GM12878 (cell line): ENCODE measurements at regions not wholly inside any gene's neighbourhood (a gene's known extent, or its start where the extent isn't known, plus 50 kb on each side); places are given as distances from the start of the nearest gene placed in this dataset.

ENCODE experiments used
- ATAC-seq: fragments of 200-7000 bp; cut with Tn5 transposase; 3 replicates; pipeline ENCODE4 v1.9.1; 2020; ENCODE audit warnings: mild to moderate bottlenecking, moderate library complexity
- BruUV-seq: library from RNA; stranded (reverse); fragments of 400-500 nt; replicated peaks from 2 replicates; lab custom pipeline; 2021; lab: Mats Ljungman, UMichigan
- CTCF ChIA-PET: fragments of 300-600 bp; sonication (Branson Sonifier 250); formaldehyde crosslinking; extraction: SDS; loops from one replicate; lab custom pipeline; 2021; ENCODE audit warnings: inconsistent platforms; lab: Yijun Ruan, JAX
- POLR2A ChIA-PET: fragments of 350-600 bp; formaldehyde crosslinking; extraction: SDS; loops from one replicate; lab custom pipeline; 2021; ENCODE audit warnings: inconsistent platforms; lab: Charles Lee
- RAD21 ChIA-PET: fragments of 300-600 bp; sonication (Branson Sonifier 250); formaldehyde crosslinking; loops from one replicate; lab custom pipeline; 2023; ENCODE audit warnings: antibody characterized with exemption; ENCODE audit not compliant: unreplicated experiment; lab: Charles Lee
- SMC1A ChIA-PET: fragments of 300-600 bp; sonication (Branson Sonifier 250); formaldehyde crosslinking; loops from one replicate; lab custom pipeline; 2023; ENCODE audit not compliant: unreplicated experiment, uncharacterized antibody; lab: Charles Lee
- DNase-seq: peaks from one replicate; pipeline ENCODE4 v3.0.0-alpha.2; 2011; ENCODE audit warnings: low read depth, low spot score
- FAIRE-seq: peaks from 3 replicates; lab custom pipeline; 2011; peaks lifted over from hg19 to GRCh38; lab: Jason Lieb, UNC
- H2AFZ ChIP-seq: 2 replicates; pipeline ENCODE4 v1.6.0; 2011; ENCODE audit warnings: low read depth, low read length, control low read depth; ENCODE audit not compliant: control insufficient read depth
- H3K27ac ChIP-seq: 2 replicates; pipeline ENCODE4 v1.5.1; 2011; ENCODE audit warnings: control low read depth; ENCODE audit not compliant: control insufficient read depth, insufficient read depth
- H3K27me3 ChIP-seq, 2 experiments: replicated peaks in 1 of 2; 2 replicates each; pipeline versions ENCODE4 v1.6.0 to v1.6.1; 2011; ENCODE audit warnings: low read length in 1 of 2; ENCODE audit not compliant: control insufficient read depth in 2 of 2, insufficient read depth in 2 of 2
- H3K36me3 ChIP-seq, 2 experiments: 2 replicates each; pipeline ENCODE4 v1.5.1; 2011; ENCODE audit warnings: low read length in 1 of 2; ENCODE audit not compliant: control insufficient read depth in 2 of 2, insufficient read depth in 2 of 2
- H3K4me1 ChIP-seq: 2 replicates; pipeline ENCODE4 v1.6.1; 2011; ENCODE audit warnings: mild to moderate bottlenecking, low read length, moderate library complexity, mixed read lengths; ENCODE audit not compliant: control insufficient read depth, insufficient read depth
- H3K4me2 ChIP-seq: 2 replicates; pipeline ENCODE4 v1.6.0; 2011; ENCODE audit warnings: control low read depth; ENCODE audit not compliant: control insufficient read depth, insufficient read depth
- H3K4me3 ChIP-seq: fragments of 200-600 bp; sonication (generic); 2 replicates; pipeline ENCODE4 v1.5.1; 2016
- H3K79me2 ChIP-seq: 2 replicates; pipeline ENCODE4 v1.6.0; 2011; ENCODE audit warnings: low read length; ENCODE audit not compliant: control insufficient read depth, insufficient read depth
- H3K9ac ChIP-seq: 2 replicates; pipeline ENCODE4 v1.8.0; 2011; ENCODE audit warnings: low read length, control low read depth, mixed read lengths; ENCODE audit not compliant: control insufficient read depth, insufficient read depth
- H3K9me3 ChIP-seq: replicated peaks from 3 replicates; pipeline ENCODE4 v1.5.1; 2011; ENCODE audit warnings: mild to moderate bottlenecking, low read length; ENCODE audit not compliant: control insufficient read depth, insufficient read depth
- H4K20me1 ChIP-seq: 2 replicates; pipeline ENCODE4 v1.6.0; 2011; ENCODE audit not compliant: control insufficient read depth, insufficient read depth
- BCL3 ChIP-seq: IDR thresholded peaks from 2 replicates; pipeline ENCODE4 v1.6.1; 2011; ENCODE audit warnings: borderline replicate concordance, low read depth, mild to moderate bottlenecking, moderate library complexity, low read length; ENCODE audit not compliant: insufficient read depth, poor library complexity, severe bottlenecking
- BMI1 ChIP-seq: fragments of 450-650 bp; IDR thresholded peaks from 2 replicates; pipeline ENCODE4 v1.6.1; 2016; ENCODE audit warnings: mild to moderate bottlenecking, moderate library complexity, borderline replicate concordance
- CBX5 ChIP-seq: sonication (generic); IDR thresholded peaks from 2 replicates; pipeline ENCODE4 v1.6.1; 2016; ENCODE audit warnings: low read depth, moderate library complexity, mild to moderate bottlenecking, inconsistent platforms
- IKZF1 ChIP-seq: fragments of 450-650 bp; conservative IDR thresholded peaks from 2 replicates; pipeline ENCODE4 v1.6.1; 2017; ENCODE audit warnings: antibody characterized with exemption, mild to moderate bottlenecking
- KAT2A ChIP-seq: conservative IDR thresholded peaks from 2 replicates; pipeline ENCODE4 v1.6.1; 2011; ENCODE audit warnings: low read depth, low read length; ENCODE audit not compliant: control insufficient read depth
- NFIC ChIP-seq: IDR thresholded peaks from 2 replicates; pipeline ENCODE4 v1.6.1; 2012; ENCODE audit warnings: low read depth, mild to moderate bottlenecking, inconsistent platforms, low read length, moderate library complexity
- NFYB ChIP-seq: IDR thresholded peaks from 2 replicates; pipeline ENCODE4 v1.6.1; 2011; ENCODE audit warnings: low read depth, mild to moderate bottlenecking, low read length, improper control_type of control experiment, moderate library complexity; ENCODE audit not compliant: insufficient read depth
- TCF3 ChIP-seq: IDR thresholded peaks from 2 replicates; pipeline ENCODE4 v1.6.1; 2012; ENCODE audit warnings: low read depth, mild to moderate bottlenecking, low read length, borderline replicate concordance; ENCODE audit not compliant: insufficient read depth
- WGBS: methylation state at CpG from one replicate; pipeline ENCODE4 v1.1.6; 2016; ENCODE audit warnings: low lambda C conversion rate; ENCODE audit not compliant: insufficient replicate concordance, insufficient coverage; ENCODE audit errors: missing lambda C conversion rate; 5-methylcytosine and 5-hydroxymethylcytosine counted together
- in situ Hi-C: fragments of 300-500 bp; cut with MboI; formaldehyde crosslinking; loops from 9 replicates; pipeline ENCODE4 v1.14.3; 2018; ENCODE audit warnings: mixed read lengths
- intact Hi-C: fragments of 100-400 bp; cut with micrococcal nuclease; formaldehyde crosslinking; loops from one replicate; pipeline ENCODE4 v1.14.2; 2022; ENCODE audit not compliant: unreplicated experiment
- TF ChIP-seq, protein P1 (sequence below): fragments of 450-650 bp; IDR thresholded peaks from 2 replicates; pipeline ENCODE4 v1.6.1; 2016; ENCODE audit warnings: mild to moderate bottlenecking, moderate library complexity, borderline replicate concordance
- TF ChIP-seq, protein P2 (sequence below): fragments of 450-650 bp; IDR thresholded peaks from 2 replicates; pipeline ENCODE4 v1.6.1; 2017; ENCODE audit warnings: antibody characterized with exemption, mild to moderate bottlenecking, moderate library complexity
- TF ChIP-seq, protein P3 (sequence below): fragments of 450-650 bp; IDR thresholded peaks from 2 replicates; pipeline ENCODE4 v1.6.1; 2018; ENCODE audit warnings: mild to moderate bottlenecking, low read depth, moderate library complexity; ENCODE audit not compliant: partially characterized antibody

DNA sequence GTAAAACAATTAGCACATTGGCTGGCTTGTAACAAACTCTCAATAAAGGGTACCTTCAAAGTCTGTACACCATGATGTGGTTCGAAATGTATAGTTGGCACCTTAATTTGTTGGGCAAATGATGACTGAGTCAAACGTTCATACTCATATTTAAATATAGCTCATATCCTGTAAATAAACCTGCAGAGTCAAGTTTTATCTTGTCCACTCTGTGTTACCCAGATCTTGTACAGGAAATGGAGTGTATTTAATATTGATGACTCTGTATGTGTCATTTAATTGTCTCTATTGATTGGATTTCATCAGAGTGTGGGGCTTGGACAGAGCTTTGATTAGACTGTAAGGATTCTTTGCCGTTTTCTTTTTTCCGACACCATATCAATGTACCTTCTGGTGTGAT lies 805.6 kb upstream of the ZEB2 start (continued):
- TF ChIP-seq, protein P1, sequence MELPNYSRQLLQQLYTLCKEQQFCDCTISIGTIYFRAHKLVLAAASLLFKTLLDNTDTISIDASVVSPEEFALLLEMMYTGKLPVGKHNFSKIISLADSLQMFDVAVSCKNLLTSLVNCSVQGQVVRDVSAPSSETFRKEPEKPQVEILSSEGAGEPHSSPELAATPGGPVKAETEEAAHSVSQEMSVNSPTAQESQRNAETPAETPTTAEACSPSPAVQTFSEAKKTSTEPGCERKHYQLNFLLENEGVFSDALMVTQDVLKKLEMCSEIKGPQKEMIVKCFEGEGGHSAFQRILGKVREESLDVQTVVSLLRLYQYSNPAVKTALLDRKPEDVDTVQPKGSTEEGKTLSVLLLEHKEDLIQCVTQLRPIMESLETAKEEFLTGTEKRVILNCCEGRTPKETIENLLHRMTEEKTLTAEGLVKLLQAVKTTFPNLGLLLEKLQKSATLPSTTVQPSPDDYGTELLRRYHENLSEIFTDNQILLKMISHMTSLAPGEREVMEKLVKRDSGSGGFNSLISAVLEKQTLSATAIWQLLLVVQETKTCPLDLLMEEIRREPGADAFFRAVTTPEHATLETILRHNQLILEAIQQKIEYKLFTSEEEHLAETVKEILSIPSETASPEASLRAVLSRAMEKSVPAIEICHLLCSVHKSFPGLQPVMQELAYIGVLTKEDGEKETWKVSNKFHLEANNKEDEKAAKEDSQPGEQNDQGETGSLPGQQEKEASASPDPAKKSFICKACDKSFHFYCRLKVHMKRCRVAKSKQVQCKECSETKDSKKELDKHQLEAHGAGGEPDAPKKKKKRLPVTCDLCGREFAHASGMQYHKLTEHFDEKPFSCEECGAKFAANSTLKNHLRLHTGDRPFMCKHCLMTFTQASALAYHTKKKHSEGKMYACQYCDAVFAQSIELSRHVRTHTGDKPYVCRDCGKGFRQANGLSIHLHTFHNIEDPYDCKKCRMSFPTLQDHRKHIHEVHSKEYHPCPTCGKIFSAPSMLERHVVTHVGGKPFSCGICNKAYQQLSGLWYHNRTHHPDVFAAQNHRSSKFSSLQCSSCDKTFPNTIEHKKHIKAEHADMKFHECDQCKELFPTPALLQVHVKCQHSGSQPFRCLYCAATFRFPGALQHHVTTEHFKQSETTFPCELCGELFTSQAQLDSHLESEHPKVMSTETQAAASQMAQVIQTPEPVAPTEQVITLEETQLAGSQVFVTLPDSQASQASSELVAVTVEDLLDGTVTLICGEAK: no peak
- TF ChIP-seq, protein P2, sequence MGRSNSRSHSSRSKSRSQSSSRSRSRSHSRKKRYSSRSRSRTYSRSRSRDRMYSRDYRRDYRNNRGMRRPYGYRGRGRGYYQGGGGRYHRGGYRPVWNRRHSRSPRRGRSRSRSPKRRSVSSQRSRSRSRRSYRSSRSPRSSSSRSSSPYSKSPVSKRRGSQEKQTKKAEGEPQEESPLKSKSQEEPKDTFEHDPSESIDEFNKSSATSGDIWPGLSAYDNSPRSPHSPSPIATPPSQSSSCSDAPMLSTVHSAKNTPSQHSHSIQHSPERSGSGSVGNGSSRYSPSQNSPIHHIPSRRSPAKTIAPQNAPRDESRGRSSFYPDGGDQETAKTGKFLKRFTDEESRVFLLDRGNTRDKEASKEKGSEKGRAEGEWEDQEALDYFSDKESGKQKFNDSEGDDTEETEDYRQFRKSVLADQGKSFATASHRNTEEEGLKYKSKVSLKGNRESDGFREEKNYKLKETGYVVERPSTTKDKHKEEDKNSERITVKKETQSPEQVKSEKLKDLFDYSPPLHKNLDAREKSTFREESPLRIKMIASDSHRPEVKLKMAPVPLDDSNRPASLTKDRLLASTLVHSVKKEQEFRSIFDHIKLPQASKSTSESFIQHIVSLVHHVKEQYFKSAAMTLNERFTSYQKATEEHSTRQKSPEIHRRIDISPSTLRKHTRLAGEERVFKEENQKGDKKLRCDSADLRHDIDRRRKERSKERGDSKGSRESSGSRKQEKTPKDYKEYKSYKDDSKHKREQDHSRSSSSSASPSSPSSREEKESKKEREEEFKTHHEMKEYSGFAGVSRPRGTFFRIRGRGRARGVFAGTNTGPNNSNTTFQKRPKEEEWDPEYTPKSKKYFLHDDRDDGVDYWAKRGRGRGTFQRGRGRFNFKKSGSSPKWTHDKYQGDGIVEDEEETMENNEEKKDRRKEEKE: no peak

DNA sequence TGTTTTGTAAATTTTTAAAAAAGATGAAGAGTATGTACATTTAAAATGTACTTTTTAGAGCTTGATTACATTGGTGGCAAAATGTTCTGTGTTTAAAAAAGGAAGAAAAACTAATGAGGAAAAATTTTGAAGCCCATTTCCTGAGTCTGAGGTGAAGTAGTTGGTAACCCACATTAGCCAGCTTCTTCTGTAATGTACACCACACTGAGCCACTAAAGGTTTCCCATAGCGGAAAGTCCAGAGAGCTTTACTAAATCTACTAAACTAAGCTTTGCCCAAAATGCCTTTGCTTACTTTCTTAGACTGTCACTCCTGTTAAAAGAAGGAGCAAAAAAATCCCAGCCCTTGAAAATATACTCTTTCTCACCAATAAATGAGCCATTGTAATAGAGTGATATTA lies 804.8 kb upstream of the ZEB2 start:
- intact Hi-C loops: no loop called here
- no peak for DNase-seq
- TF ChIP-seq IKZF1 (no peak), NFIC (no peak), NFYB (no peak), KAT2A (no peak), TCF3 (no peak), BCL3 (no peak), CBX5 (no peak), BMI1 (no peak)
- TF ChIP-seq, protein P3, sequence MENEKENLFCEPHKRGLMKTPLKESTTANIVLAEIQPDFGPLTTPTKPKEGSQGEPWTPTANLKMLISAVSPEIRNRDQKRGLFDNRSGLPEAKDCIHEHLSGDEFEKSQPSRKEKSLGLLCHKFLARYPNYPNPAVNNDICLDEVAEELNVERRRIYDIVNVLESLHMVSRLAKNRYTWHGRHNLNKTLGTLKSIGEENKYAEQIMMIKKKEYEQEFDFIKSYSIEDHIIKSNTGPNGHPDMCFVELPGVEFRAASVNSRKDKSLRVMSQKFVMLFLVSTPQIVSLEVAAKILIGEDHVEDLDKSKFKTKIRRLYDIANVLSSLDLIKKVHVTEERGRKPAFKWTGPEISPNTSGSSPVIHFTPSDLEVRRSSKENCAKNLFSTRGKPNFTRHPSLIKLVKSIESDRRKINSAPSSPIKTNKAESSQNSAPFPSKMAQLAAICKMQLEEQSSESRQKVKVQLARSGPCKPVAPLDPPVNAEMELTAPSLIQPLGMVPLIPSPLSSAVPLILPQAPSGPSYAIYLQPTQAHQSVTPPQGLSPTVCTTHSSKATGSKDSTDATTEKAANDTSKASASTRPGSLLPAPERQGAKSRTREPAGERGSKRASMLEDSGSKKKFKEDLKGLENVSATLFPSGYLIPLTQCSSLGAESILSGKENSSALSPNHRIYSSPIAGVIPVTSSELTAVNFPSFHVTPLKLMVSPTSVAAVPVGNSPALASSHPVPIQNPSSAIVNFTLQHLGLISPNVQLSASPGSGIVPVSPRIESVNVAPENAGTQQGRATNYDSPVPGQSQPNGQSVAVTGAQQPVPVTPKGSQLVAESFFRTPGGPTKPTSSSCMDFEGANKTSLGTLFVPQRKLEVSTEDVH: no peak

More for the DNA sequence above, 804.8 kb upstream of the ZEB2 start:
- no peaks in the 10 kb centered on the region for H3K27me3 ChIP-seq
- ChIA-PET CTCF (no interaction called here), POLR2A (no interaction called here), SMC1A (no interaction called here), RAD21 (no interaction called here)
- no peaks in the 10 kb centered on the region for H3K36me3 ChIP-seq
- H3K27ac ChIP-seq: no peak overlapping the region
- WGBS: 96% methylated on average over 1 of the region's 1 CpG
- in situ Hi-C loops: no loop called here
- H3K4me2 ChIP-seq: no peak overlapping the region
- no peaks in the 10 kb centered on the region for H3K4me1 ChIP-seq
- no peak for ATAC-seq
- H3K4me3 ChIP-seq: no peak overlapping the region
- FAIRE-seq: no peak
- no peak overlapping the region for H2AFZ ChIP-seq
- H4K20me1 ChIP-seq: no peaks in the 10 kb centered on the region
- no peak overlapping the region for H3K9ac ChIP-seq
- no TSS peak for BruUV-seq
- no peaks in the 10 kb centered on the region for H3K9me3 ChIP-seq
- H3K79me2 ChIP-seq: no peaks in the 10 kb centered on the region
